ENCODE measurements at regions not wholly inside any gene's neighbourhood (a gene's known extent, or its start where the extent isn't known, plus 50 kb on each side); places are given as distances from the start of the nearest gene placed in this dataset.
A peak's percentile ranks its signal among the peaks of the same experiment; 100 is the strongest.

DNA sequence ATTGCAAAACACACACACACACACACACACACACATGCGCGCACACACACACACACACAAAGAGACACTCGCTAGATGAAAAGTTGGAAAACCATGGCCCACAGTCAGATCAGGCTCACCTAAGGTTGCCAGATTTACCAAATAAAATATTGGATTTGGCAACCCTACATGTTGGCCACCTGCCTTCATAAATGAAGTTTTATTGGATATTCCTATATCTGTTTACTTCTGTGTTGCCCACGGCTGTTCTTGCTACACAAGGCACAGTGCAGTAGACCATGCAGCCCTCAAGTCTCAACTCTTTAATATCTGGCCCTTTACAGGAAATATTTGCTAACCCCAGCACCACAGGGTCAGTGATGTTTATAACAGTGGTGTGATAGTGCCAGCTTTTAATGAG lies 445.0 kb upstream of the PROK2 start:
- H3K4me1 ChIP-seq (ENCODE audit: control insufficient read depth in 1 of 2, insufficient read depth in 2 of 2, low read length in 2 of 2), result no peaks in the 10 kb centered on the region
- H4K20me1 ChIP-seq (ENCODE audit: insufficient read depth, low read length), result no peaks in the 10 kb centered on the region
- intact Hi-C loops (cut with micrococcal nuclease), result no loop called here
- H3K27me3 ChIP-seq (ENCODE audit: control insufficient read depth in 2 of 2, insufficient read depth in 2 of 2, low read length in 2 of 2), result no peaks in the 10 kb centered on the region
- H3K9ac ChIP-seq (ENCODE audit: insufficient read depth, low read length, poor library complexity, severe bottlenecking), result no peak overlapping the region
- no CpG with 5 or more reads among the region's 4 CpGs for WGBS (ENCODE audit: insufficient coverage)
- Mint-ChIP-seq H3K4me1 (peaks cover 14% of the 10 kb centered on the region), H3K9me3 (peaks cover 17 to 24% (median 20%) of the 10 kb centered on the region in 7 donors), H3K36me3 (peaks cover 0 to 3% of the 10 kb centered on the region in 2 donors), H3K27me3 (ENCODE audit: low read depth in 3 of 3) (peaks cover 0 to 2% (median 2%) of the 10 kb centered on the region in 3 donors), H3K4me3 (no peak overlapping the region), H3K27ac (no peak overlapping the region)
- no peaks in the 10 kb centered on the region for H3K36me3 ChIP-seq (replicated peaks in 1 of 2; ENCODE audit: control insufficient read depth in 1 of 2, insufficient read depth in 2 of 2, low read length in 2 of 2)
- H3K9me3 ChIP-seq (replicated peaks in 1 of 2; ENCODE audit: control insufficient read depth in 1 of 2, insufficient read depth in 1 of 2, low read length in 2 of 2), result peaks cover 12 to 16% of the 10 kb centered on the region in 2 donors
- no peak for DNase-seq
- no peak overlapping the region for H2AFZ ChIP-seq (ENCODE audit: insufficient read depth, low read depth, low read length, poor library complexity, severe bottlenecking)
- H3K79me2 ChIP-seq (ENCODE audit: insufficient read depth, low read length), result no peaks in the 10 kb centered on the region
- no peak overlapping the region for H3K4me2 ChIP-seq (replicated peaks; ENCODE audit: extremely low read depth, low read length, poor library complexity, severe bottlenecking)
- TF ChIP-seq, protein P1, sequence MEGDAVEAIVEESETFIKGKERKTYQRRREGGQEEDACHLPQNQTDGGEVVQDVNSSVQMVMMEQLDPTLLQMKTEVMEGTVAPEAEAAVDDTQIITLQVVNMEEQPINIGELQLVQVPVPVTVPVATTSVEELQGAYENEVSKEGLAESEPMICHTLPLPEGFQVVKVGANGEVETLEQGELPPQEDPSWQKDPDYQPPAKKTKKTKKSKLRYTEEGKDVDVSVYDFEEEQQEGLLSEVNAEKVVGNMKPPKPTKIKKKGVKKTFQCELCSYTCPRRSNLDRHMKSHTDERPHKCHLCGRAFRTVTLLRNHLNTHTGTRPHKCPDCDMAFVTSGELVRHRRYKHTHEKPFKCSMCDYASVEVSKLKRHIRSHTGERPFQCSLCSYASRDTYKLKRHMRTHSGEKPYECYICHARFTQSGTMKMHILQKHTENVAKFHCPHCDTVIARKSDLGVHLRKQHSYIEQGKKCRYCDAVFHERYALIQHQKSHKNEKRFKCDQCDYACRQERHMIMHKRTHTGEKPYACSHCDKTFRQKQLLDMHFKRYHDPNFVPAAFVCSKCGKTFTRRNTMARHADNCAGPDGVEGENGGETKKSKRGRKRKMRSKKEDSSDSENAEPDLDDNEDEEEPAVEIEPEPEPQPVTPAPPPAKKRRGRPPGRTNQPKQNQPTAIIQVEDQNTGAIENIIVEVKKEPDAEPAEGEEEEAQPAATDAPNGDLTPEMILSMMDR (IDR thresholded peaks at IDR 0.05), result no peak
- H3K4me3 ChIP-seq (replicated peaks in 1 of 3; ENCODE audit: low read depth in 2 of 3, low read length in 3 of 3), result no peak overlapping the region
- H3K27ac ChIP-seq (ENCODE audit: low read depth in 1 of 2, low read length in 2 of 2), result no peak overlapping the region

DNA sequence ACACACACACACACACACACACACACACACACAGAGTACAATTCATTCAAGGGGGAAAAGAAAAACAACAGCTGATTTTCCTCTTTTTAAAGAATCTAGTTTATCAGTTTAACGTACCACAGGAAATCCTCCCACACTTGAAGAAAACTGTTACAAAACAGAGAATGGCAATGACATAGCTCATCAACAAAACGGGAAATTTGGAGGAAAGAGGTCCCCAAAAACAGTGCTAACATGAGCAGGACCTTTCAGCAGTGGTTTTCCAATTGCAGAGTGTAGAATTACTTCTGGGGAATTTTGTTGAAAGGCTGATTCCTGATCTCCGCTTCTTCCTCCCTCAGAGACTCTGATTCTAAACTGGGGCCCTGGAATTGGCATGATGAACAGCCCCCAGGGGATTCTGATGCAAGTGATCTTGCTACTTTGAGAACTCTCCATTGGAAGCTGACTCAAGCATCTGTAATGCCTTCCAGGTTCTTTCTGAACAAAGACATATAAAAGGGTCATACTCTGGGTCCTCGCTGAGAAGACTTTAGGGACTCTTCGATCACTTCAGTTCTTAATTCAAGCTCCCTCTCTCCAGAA lies 442.6 kb upstream of the PROK2 start:
- Histone ChIP-seq H3K79me2 (ENCODE audit: insufficient read depth, low read length) (no peaks in the 10 kb centered on the region), H4K20me1 (ENCODE audit: insufficient read depth, low read length) (no peaks in the 10 kb centered on the region), H3K4me3 (replicated peaks in 1 of 3; ENCODE audit: low read depth in 2 of 3, low read length in 3 of 3) (no peak overlapping the region), H3K4me1 (ENCODE audit: control insufficient read depth in 1 of 2, insufficient read depth in 2 of 2, low read length in 2 of 2) (no peaks in the 10 kb centered on the region), H3K4me2 (replicated peaks; ENCODE audit: extremely low read depth, low read length, poor library complexity, severe bottlenecking) (no peak overlapping the region), H3K9me3 (replicated peaks in 1 of 2; ENCODE audit: control insufficient read depth in 1 of 2, insufficient read depth in 1 of 2, low read length in 2 of 2) (peaks cover 16 to 35% of the 10 kb centered on the region in 2 donors), H2AFZ (ENCODE audit: insufficient read depth, low read depth, low read length, poor library complexity, severe bottlenecking) (no peak overlapping the region), H3K27me3 (ENCODE audit: control insufficient read depth in 2 of 2, insufficient read depth in 2 of 2, low read length in 2 of 2) (no peaks in the 10 kb centered on the region), H3K9ac (ENCODE audit: insufficient read depth, low read length, poor library complexity, severe bottlenecking) (no peak overlapping the region), H3K36me3 (replicated peaks in 1 of 2; ENCODE audit: control insufficient read depth in 1 of 2, insufficient read depth in 2 of 2, low read length in 2 of 2) (no peaks in the 10 kb centered on the region), H3K27ac (ENCODE audit: low read depth in 1 of 2, low read length in 2 of 2) (no peak overlapping the region)
- peaks cover 14% of the 10 kb centered on the region for H3K4me1 Mint-ChIP-seq
- H3K27me3 Mint-ChIP-seq (ENCODE audit: low read depth in 3 of 3), result peaks cover 0 to 2% (median 0%) of the 10 kb centered on the region in 3 donors
- WGBS (ENCODE audit: insufficient coverage), result 65% methylated on average over 3 of the region's 5 CpGs
- TF ChIP-seq, protein P1 (IDR thresholded peaks at IDR 0.05), result no peak
- no peak for DNase-seq
- no peak overlapping the region for H3K4me3 Mint-ChIP-seq
- H3K9me3 Mint-ChIP-seq, result peaks cover 29 to 40% (median 35%) of the 10 kb centered on the region in 7 donors
- intact Hi-C loops (cut with micrococcal nuclease), result no loop called here
- peaks cover 0 to 6% of the 10 kb centered on the region in 2 donors for H3K36me3 Mint-ChIP-seq
- H3K27ac Mint-ChIP-seq, result peak overlapping the region in 2 of 7 donors; percentile 17 to 47
